Thoracic aorta (tissue), 2 donors: ENCODE measurements at regions not wholly inside any gene's neighbourhood (a gene's known extent, or its start where the extent isn't known, plus 50 kb on each side); places are given as distances from the start of the nearest gene placed in this dataset.
A peak's percentile ranks its signal among the peaks of the same experiment; 100 is the strongest.

Experiments used
- ATAC-seq: fragments of 150-250 bp; one replicate; pipeline ENCODE4 v1.8.0; 2017; ENCODE audit warnings: low read depth; ENCODE audit not compliant: insufficient number of reproducible peaks, low FRiP score
- DNase-seq: peaks from one replicate; pipeline ENCODE4 v3.0.0-alpha.2; 2020; ENCODE audit warnings: low spot score
- H3K27ac ChIP-seq, 2 donors: fragments of 200-600 bp; sonication (generic); 1 replicate in 1 of 2; 2 replicates in 1 of 2; pipeline ENCODE4 v1.5.1; 2016; ENCODE audit warnings: mild to moderate bottlenecking in 2 of 2, moderate library complexity in 2 of 2
- H3K27me3 ChIP-seq: fragments of 200-600 bp; sonication (generic); replicated peaks from 2 replicates; pipeline ENCODE4 v1.6.0; 2016; ENCODE audit warnings: mild to moderate bottlenecking; ENCODE audit not compliant: insufficient read depth
- H3K36me3 ChIP-seq: fragments of 200-600 bp; sonication (generic); one replicate; pipeline ENCODE4 v1.5.1; 2016
- H3K4me1 ChIP-seq, 2 donors: fragments of 200-600 bp; sonication (generic); 1 replicate in 1 of 2; 2 replicates in 1 of 2; pipeline versions ENCODE4 v1.5.1 to v1.6.0; 2016; ENCODE audit warnings: low read depth in 2 of 2, mild to moderate bottlenecking in 1 of 2; ENCODE audit not compliant: control insufficient read depth in 1 of 2
- H3K4me3 ChIP-seq: fragments of 200-600 bp; sonication (generic); 2 replicates; pipeline ENCODE4 v1.5.1; 2016; ENCODE audit warnings: mild to moderate bottlenecking
- H3K9me3 ChIP-seq: fragments of 200-600 bp; sonication (generic); 2 replicates; pipeline ENCODE4 v1.5.1; 2016
- CTCF ChIP-seq: fragments of 200-600 bp; sonication (generic); IDR thresholded peaks from one replicate; pipeline ENCODE4 v1.5.1; 2019; ENCODE audit warnings: antibody characterized with exemption

DNA sequence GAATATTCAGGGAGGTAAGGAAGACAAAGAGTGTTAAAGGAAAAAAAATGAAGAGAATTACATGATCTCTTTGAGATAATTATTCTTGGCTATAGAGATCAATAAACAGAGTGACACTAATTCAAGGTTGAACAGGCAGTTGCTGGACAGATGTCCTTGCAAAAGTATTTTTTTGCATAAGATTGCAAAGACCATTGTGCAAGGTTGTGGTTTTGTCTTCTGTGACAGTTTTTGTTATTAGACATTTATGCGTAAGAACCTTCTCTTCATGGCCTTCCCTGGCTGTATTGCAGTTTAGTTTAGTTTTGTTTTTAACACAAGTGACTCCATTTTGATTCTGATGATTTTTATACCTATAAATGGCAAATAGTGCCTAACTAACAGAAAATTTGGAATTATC, 682.8 kb upstream of the ARPP21 start:
- Histone ChIP-seq H3K27ac (no peak overlapping the region), H3K36me3 (no peaks in the 10 kb centered on the region), H3K4me1 (no peaks in the 10 kb centered on the region), H3K4me3 (no peak overlapping the region), H3K27me3 (no peaks in the 10 kb centered on the region), H3K9me3 (no peaks in the 10 kb centered on the region)
- ATAC-seq (no peak), DNase-seq (no peak)
- no peak for TF ChIP-seq CTCF

GRCh38 chr3:34957677-34958076, 681.6 kb upstream of the ARPP21 start:
- no peak for ATAC-seq
- H3K9me3 ChIP-seq = no peaks in the 10 kb centered on the region
- no peak for DNase-seq
- no peaks in the 10 kb centered on the region for H3K27me3 ChIP-seq
- H3K4me3 ChIP-seq = no peak overlapping the region
- no peak overlapping the region for H3K27ac ChIP-seq
- TF ChIP-seq CTCF = no peak
- no peaks in the 10 kb centered on the region for H3K36me3 ChIP-seq
- no peaks in the 10 kb centered on the region for H3K4me1 ChIP-seq

DNA sequence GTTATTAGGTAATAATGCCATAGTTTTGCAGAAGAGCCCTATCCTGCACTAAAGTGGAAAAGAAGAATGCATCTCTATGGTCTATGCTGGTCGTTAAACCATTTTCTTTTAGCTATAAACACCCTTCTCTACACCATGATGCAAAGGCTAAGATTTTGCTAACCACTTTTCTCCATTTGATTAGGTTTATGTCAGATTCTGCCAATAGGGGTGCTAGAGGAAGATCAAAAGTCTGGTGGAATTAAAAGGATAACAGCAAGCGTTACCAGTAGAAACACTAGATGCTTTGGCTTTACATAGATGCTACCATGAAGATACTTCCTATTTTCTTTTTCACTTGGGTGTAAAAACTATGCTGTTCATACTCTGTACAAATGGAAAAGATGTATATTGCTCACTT, 669.8 kb upstream of the ARPP21 start:
- Histone ChIP-seq H3K36me3 (no peaks in the 10 kb centered on the region), H3K4me3 (no peak overlapping the region), H3K27me3 (no peaks in the 10 kb centered on the region), H3K4me1 (peaks cover 0 to 15% of the 10 kb centered on the region in 2 donors), H3K9me3 (no peaks in the 10 kb centered on the region), H3K27ac (no peak overlapping the region)
- no peak for ATAC-seq
- no peak for DNase-seq
- TF ChIP-seq CTCF = no peak

GRCh38 chr3:34972481-34972880, 666.8 kb upstream of the ARPP21 start:
- TF ChIP-seq CTCF = no peak
- H3K4me1 ChIP-seq = peaks cover 0 to 15% of the 10 kb centered on the region in 2 donors

DNA sequence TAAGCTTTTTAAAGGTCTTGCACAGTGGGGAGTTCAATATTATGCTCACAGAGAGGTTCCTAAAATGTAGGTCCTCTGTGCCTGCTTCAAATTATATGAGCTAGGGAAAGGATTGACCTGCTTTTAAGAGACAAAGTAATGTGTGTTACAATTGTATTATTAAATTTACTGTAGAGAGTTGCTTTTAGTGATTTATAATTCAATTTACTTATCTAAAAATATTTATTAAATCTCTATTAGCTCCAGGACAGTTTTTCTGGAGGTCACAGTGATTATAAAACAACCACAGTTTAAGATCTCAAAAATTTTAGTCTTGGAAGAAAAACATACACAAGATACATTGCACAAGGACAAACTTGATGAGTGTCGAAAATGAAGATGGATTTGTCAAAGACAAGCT, 665.7 kb upstream of the ARPP21 start:
- no peak overlapping the region for H3K27ac ChIP-seq
- no peak for DNase-seq
- H3K9me3 ChIP-seq = peaks cover 7% of the 10 kb centered on the region
- no peak overlapping the region for H3K4me3 ChIP-seq
- no peaks in the 10 kb centered on the region for H3K27me3 ChIP-seq
- no peak for TF ChIP-seq CTCF
- peaks cover 0 to 15% of the 10 kb centered on the region in 2 donors for H3K4me1 ChIP-seq
- no peaks in the 10 kb centered on the region for H3K36me3 ChIP-seq
- ATAC-seq = no peak

More at GRCh38 chr3:34972481-34972880, 666.8 kb upstream of the ARPP21 start:
- no peak overlapping the region for H3K4me3 ChIP-seq
- DNase-seq = no peak
- H3K9me3 ChIP-seq = peaks cover 7% of the 10 kb centered on the region
- no peaks in the 10 kb centered on the region for H3K36me3 ChIP-seq
- no peaks in the 10 kb centered on the region for H3K27me3 ChIP-seq
- peak overlapping the region in 1 of 2 donors; percentile 26 for H3K27ac ChIP-seq
- no peak for ATAC-seq
